ENCODE measurements at regions not wholly inside any gene's neighbourhood (a gene's known extent, or its start where the extent isn't known, plus 50 kb on each side); places are given as distances from the start of the nearest gene placed in this dataset.
A peak's percentile ranks its signal among the peaks of the same experiment; 100 is the strongest.
"Not testable (repeated sequence)": the region's sequence is repeated elsewhere in the genome, so short reads cannot be mapped to it uniquely, and the experiment has no call there.

- DNase-seq = no peak
These were observed 762.8 kb upstream of the GRAMD2B start for GRCh38 chr5:125660231-125660895.

- no peak for DNase-seq
These were observed 761.6 kb upstream of the GRAMD2B start for GRCh38 chr5:125661584-125661983.

DNA sequence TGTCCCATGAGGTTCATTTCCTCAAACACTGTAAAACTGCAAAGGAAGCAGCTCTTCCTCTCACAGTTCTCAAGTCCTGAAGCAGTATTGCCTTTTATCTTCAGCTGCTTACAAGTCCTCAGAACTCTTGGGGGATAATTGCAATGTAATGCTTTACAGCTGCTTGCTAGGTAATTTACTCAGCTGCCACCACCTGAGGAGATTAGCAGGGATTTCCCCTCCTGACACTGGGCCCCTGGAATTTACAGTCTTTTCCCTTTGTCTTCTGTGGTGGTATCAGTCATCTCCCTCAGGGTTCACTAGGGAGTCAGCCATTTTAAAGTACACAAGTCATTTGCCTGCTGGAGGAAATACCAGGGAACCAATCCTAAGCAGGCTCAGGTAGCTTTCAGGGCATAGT is 754.3 kb upstream of the GRAMD2B start:
- no peak for DNase-seq

GRCh38 chr5:125673359-125673950 is 749.8 kb upstream of the GRAMD2B start:
- no peak for DNase-seq

DNA sequence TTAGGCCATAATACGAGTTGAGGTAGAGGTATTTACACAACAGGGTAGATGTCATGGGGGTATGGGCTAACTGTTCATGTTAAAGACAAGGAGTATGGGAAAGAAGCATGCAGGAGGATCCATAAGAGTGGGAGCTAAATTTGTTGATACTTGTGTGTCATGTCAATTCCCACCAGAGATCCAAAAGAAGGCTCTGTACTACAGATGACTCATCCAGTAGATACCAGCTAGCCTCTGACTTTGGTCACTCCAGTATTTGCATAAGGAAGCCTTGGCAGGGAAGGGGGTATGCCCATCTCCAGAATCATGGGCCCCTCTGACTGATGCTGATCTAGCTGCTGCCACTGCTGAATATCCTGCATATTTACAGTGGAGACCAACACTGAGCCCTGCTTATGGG is 743.7 kb upstream of the GRAMD2B start:
- DNase-seq = no peak

DNA sequence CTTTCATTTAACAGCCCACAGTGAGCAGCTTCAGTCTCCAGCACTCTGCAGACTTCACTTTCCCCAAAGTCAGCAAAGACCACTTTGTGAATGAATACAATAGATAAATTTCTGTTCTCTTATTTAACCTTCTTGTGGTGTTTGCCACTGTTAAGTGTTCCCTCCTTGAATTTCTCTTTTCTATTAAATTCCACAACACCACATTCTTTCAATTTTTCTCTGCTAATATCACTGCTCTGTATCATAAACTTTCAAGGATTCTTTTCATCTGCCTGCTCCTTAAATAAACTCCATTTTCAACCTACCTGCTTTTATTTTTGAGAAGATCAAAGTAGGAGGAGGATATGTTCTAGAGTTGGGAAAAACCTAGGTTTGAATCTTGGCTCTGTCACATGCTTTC is 739.5 kb upstream of the GRAMD2B start:
- DNase-seq = no peak

GRCh38 chr5:125685771-125686170 is 737.4 kb upstream of the GRAMD2B start:
- no peak for DNase-seq

- DNase-seq = not testable (repeated sequence)
These were observed 731.3 kb upstream of the GRAMD2B start for GRCh38 chr5:125691738-125692530.

DNA sequence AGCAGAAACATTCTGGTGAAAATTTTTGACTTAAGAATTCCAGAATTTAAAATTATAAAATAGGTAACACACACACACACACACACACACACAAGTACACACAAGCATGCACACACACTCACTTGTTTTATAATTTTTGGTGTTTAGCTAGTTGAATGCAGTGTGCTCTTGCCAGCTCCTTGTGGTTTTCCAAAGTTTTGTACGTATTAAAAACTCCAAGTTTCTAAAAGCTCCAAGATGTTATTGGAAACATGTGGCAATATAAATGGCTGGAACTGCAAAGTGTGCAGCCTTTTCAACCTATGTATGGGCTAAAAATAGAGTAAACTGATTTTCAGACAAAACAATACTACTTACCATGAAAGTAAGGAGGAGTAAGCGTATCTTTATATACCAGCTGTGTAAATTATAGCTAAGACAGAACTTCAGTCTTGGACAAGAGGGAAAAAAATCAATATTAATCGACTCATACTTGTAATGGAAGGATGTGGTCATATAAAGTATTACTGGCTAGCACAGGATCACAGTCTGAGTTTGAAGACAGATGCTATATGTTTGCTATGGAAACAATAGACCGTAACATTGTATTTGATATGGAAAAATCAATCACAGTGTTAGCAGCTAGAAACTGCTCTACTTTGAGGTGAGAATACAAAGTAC is 727.1 kb upstream of the GRAMD2B start:
- no peak for DNase-seq

DNA sequence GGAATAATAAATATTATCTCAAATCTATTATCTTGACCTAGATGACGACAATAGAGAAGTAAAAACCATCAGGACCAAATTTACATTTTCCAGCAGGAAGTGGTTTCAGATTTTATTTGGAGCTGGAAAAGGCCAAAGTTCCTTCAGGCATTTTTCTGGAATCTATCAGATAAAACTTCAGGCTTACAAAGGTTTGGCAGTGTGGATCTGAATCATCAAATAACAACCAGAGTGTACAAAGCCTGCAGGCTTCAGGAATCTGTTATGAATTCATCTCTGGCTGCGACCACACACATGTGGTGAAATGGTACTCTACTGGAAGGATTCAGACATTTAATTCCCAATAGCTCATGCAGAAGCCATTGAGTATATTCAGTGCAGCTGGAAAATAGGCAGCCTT is 726.4 kb upstream of the GRAMD2B start:
- DNase-seq = no peak

DNA sequence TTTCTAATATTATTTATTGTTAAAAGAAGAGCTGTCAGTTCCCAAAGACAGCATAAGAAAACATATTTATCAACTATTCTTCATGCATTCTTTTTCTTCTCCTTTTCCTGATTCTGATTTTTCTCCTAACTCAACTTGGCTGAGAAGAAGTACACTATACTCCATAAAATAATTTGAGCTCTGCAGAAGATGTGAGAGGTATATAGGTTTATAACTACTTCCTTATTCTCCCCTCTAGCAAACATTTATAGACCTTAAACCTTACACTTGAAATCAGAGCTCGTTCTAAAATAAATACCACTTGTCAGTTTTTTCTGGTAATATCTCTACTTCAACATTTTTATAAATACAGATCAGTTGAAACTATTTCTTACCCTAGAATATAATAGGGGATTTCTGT is 724.8 kb upstream of the GRAMD2B start:
- DNase-seq = no peak

DNA sequence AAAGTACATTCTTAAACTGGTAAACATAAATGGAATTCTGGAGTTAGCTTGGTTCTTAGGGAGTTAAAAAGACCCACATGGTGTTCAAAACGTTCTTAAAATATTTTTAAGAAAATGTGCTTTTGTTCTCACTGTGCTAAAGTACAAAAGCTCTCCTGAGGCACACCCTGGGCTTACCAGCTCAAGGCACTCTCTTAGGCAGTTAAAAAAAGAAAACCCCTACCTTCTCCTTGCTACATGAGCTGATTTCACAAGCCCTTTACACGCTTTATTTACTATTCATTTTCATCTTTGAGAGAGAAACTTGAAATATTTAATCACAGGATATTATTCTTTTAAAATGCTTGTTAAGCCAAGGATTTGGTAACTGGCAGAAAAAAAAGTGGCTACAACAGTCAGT is 723.3 kb upstream of the GRAMD2B start:
- no peak for DNase-seq

DNA sequence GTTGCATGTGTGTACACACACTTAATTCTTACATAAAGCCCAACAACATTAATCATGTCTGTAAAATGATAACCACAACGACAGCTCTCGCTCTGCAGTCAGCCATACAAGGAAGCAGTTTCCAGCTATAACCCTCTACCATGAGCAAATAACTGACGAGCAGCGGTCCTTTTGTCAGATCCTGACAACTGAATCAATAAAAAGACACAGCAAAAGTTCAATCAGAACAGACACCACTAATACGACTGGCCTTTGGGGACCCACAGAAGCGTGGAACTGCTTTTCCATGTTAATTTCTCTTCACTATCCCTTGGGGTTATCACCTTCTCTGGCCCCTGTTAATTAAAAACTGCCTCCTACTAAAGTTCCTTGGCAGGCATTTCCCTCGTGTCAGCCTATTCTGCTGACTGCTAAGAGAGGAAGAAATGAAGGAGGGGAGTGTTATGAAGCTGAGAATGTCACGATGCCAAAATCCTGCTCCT is 722.8 kb upstream of the GRAMD2B start:
- peak; percentile 59 for DNase-seq

GRCh38 chr5:125703616-125704015 is 719.6 kb upstream of the GRAMD2B start:
- DNase-seq = no peak

GRCh38 chr5:125704888-125705287 is 718.3 kb upstream of the GRAMD2B start:
- DNase-seq = no peak

DNA sequence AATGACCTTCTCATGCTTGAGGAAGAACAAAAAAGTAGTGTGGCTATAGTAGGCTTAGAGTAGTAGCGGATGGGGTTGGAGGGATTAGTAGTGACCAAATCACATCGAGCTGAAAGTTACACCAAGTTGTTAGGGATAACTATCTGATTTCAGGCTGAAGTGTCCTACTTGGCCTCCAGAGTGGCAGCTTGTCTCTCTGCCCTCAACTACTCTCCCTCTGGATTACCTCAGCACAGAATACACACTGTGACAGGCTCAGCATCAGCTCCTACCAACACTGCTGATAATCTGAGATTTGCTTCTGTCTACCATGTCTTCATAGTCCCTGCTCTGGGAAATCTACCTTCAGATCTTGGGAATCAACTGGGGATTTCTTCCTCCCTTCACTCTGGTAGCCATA is 714.6 kb upstream of the GRAMD2B start:
- no peak for DNase-seq

- DNase-seq = no peak
These were observed 712.5 kb upstream of the GRAMD2B start for GRCh38 chr5:125710745-125711144.

DNA sequence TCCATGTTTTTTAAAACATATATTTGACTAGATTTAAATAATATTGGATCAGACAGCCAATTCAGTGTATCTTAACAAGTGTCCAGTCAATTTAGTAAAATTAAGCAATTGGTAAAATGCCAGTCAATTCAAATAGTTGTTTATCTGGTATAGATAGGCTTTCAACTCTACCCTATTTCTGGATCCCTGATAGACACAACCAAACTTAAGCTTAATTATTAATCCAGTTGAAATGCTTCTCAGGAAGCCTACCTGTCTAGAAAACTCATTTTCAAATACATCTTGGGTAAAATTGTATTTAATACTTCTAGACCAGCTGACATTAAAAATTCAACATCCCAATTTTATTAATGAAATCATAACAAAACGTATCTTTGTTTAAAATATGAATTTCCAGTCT is 710.8 kb upstream of the GRAMD2B start:
- no peak for DNase-seq

DNA sequence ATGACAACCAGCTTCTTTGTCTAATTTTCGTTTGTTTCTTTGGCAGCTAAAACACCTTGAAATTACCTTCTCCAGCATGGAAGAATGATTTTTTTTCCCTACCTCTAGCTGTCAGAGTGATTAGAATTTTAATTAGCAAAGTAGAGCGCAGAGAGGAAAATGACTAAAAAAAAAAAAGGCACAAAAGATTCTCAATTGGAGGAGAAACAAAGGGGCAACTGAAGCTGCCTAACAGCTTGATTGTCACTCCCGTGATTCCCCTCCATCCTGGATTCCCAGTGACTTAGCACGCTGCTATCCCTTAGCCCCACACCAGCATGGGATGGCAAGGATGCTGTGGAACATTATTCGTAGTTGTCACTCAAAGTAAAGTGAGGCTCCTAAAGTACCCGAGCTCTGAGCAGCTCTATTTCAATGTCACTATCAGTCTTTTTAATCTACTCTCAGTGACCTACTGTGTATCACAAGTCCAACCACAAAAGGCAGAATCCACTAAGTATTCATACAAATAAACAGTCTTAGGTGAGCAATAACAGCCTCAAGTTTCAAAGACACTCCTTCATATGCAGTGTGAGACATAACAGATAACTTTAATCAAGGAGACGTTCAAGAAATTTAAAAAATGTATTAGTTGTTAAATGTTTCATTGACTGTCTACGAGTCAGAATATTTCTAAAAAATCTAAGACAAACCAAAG is 710.0 kb upstream of the GRAMD2B start:
- DNase-seq = no peak

DNA sequence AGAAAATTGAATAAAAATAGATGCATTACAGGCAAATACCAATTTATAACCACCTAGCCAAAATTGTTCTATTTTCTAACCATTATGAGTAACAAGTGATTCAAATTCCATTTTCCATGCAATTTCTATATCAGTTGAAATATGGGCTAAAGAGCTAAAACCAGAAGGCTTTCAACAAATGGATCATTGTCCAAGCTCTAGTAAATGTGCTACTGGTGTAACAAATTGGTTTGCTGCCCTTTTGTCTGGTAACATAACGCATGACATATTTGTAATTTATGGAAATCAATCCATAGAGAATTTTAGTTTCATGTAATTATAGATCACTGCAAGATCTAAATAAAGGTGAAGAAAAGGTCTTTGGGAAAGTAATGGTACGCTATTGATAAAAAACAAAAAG is 708.0 kb upstream of the GRAMD2B start:
- no peak for DNase-seq

DNA sequence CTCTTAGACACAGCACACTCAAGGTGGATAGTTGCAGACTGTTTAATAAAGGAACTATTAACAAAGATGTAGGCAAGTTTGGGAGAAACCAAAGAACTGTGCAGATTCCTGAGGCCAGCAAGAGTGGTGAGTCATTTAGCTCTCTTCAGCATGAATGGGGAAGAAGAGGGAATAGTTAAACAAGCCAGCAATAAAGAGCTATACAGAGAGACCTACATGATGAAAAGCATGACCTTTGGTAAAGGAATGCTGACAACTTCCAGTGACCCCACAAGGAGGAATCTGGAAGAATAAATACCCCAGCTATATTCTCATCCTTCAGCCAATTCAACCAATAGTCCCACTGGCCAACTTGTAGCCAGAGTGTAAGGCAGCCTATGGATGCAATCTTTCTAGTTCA is 706.0 kb upstream of the GRAMD2B start:
- no peak for DNase-seq

DNA sequence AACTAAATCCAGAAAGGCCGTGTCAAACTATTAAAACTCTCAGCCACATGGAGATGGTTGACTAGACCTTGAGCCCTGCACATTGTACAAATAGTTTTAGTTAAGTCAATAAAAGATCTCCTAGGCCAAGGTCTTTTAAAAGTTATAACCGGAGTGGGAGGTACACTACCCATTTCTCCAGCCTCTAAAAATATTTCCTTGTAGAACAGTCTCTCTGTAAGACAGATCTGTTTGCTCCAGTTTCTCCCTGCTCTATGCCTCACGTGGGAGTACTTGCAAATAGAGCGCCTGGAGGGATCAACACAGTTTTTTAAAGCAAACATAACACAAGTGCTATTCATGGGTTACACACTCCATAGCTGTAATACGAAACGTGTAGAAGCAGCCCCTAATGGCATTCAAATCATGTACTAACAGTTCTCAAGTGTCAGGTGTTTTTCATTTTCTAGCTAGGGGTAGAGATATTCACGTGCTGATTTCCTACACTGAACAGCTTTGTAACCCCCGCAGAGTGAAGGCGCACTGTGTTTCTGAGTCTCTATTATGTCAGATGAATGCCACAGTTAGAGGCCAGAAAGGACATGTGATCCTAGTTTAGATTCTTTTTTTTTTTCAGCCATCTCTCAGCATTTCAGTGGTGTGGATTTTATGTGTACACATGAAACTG is 703.4 kb upstream of the GRAMD2B start:
- DNase-seq = peak; percentile 91

DNA sequence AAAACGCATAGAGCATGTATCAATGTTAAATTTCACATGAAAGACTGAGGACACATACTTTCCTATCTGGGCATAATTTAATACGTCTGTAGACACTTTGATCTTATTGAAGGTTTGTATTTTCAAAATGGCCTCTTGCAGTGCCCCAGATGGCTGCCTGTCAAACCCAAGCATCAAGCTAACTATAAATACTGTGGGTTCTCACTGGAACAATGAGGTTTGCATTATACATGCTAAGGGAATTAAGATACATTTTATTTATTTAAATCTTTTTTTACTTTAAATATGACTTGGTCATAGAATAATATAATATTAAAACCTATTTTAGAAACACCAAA is 702.9 kb upstream of the GRAMD2B start:
- DNase-seq = no peak
